Neural crest cell (in vitro differentiated cells): ENCODE measurements at regions not wholly inside any gene's neighbourhood (a gene's known extent, or its start where the extent isn't known, plus 50 kb on each side); places are given as distances from the start of the nearest gene placed in this dataset.
"Not testable (repeated sequence)": the region's sequence is repeated elsewhere in the genome, so short reads cannot be mapped to it uniquely, and the experiment has no call there.

Experiments
- DNase-seq: peaks from one replicate; pipeline ENCODE4 v3.0.0; 2021; ENCODE audit warnings: low read depth, mixed read lengths, low spot score
- H3K27ac Mint-ChIP-seq: one replicate; pipeline ENCODE4 v1.8.0; 2021; ENCODE audit warnings: mild to moderate bottlenecking, mixed read lengths; ENCODE audit not compliant: unreplicated experiment
- H3K27me3 Mint-ChIP-seq: 2 replicates; pipeline ENCODE4 v1.8.0; 2021; ENCODE audit warnings: low read depth, mild to moderate bottlenecking, mixed read lengths
- H3K36me3 Mint-ChIP-seq: 2 replicates; pipeline ENCODE4 v1.8.0; 2021; ENCODE audit warnings: low read depth, mild to moderate bottlenecking, mixed read lengths
- H3K4me1 Mint-ChIP-seq: 2 replicates; pipeline ENCODE4 v1.8.0; 2021; ENCODE audit warnings: mixed read lengths
- H3K4me3 Mint-ChIP-seq: one replicate; pipeline ENCODE4 v1.8.0; 2021; ENCODE audit warnings: mild to moderate bottlenecking, mixed read lengths
- H3K9me3 Mint-ChIP-seq: 2 replicates; pipeline ENCODE4 v1.8.0; 2021; ENCODE audit warnings: mixed read lengths
- CTCF ChIP-seq: fragments of 200-600 bp; sonication (generic); conservative IDR thresholded peaks from 2 replicates; pipeline ENCODE4 v1.5.0; 2021; ENCODE audit warnings: antibody characterized with exemption, mild to moderate bottlenecking

DNA sequence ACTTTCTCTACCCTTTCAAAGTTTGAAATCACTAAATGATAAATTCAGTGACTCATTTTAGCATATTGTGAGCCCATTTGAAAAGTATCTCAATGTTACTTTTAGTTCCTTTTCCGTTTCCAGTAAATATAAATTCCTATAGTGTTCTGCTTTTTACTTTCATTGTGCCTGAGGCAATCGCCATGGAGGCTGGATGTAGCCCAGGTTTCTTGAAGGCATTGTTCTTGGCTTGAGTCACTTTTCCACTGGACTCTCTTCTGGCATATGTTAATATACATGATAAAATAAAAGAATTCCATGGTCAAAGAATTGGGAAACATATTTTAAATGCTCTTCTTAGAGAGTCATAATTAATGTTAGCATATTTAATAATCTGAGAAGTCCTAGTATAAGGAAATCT lies 327.0 kb downstream of the IZUMO3 start:
- H3K4me3 Mint-ChIP-seq: no peak overlapping the region
- peaks cover 3% of the 10 kb centered on the region for H3K9me3 Mint-ChIP-seq
- H3K27ac Mint-ChIP-seq: no peak overlapping the region
- no peaks in the 10 kb centered on the region for H3K27me3 Mint-ChIP-seq
- H3K36me3 Mint-ChIP-seq: peaks cover 5% of the 10 kb centered on the region
- peaks cover 4% of the 10 kb centered on the region for H3K4me1 Mint-ChIP-seq
- DNase-seq: no peak
- no peak for TF ChIP-seq CTCF

- Mint-ChIP-seq H3K27ac (no peak overlapping the region), H3K36me3 (no peaks in the 10 kb centered on the region), H3K4me3 (no peak overlapping the region), H3K4me1 (no peaks in the 10 kb centered on the region), H3K27me3 (no peaks in the 10 kb centered on the region), H3K9me3 (no peaks in the 10 kb centered on the region)
- no peak for TF ChIP-seq CTCF
- DNase-seq: no peak
Measured at GRCh38 chr9:24210641-24211040, 335.1 kb downstream of the IZUMO3 start.

DNA sequence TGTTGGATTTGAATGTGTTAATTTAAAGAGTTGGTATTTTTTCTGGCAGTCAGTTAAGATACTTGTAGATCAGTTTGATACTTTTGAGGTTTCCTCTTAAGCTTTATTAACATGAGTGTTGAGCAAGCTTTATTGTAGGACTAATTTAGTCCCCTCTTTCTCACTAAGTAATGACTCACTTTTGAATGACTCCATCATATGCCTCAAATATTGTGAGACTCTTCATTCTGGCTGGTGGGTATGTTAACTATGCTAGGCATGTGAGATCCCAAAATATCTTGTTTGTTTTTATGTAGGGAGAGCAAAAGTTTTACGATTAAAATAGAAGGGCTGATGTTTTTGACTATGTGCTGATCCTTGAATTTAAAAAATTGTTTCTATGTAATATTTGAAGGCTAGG lies 355.7 kb downstream of the IZUMO3 start:
- Mint-ChIP-seq H3K27me3 (no peaks in the 10 kb centered on the region), H3K27ac (no peak overlapping the region), H3K4me3 (no peak overlapping the region), H3K36me3 (peaks cover 8% of the 10 kb centered on the region), H3K9me3 (peaks cover 13% of the 10 kb centered on the region), H3K4me1 (no peaks in the 10 kb centered on the region)
- TF ChIP-seq CTCF: no peak
- no peak for DNase-seq

DNA sequence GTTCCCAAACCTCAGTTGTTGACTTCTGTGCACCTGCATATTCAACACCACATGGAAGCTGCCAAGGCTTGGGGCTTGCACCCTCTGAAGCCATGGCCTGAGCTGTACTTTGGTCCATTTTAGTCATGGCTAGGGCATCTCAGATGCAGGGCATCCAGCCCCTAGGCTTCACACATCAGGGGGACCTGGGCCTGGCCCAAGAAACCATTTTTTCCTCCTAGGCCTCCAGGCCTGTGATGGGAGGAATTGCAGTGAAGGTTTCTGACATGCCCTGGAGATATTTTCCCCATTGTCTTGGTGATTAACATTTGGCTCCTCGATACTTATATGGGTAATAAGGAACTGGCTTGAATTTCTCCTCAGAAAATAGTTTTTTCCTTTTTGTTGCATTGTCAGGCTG lies 354.5 kb upstream of the ELAVL2 start:
- H3K27me3 Mint-ChIP-seq, H3K27ac Mint-ChIP-seq, H3K4me3 Mint-ChIP-seq, DNase-seq, H3K4me1 Mint-ChIP-seq: not testable (repeated sequence)
- H3K36me3 Mint-ChIP-seq: peaks cover 19% of the 10 kb centered on the region
- H3K9me3 Mint-ChIP-seq: peaks cover 30% of the 10 kb centered on the region

DNA sequence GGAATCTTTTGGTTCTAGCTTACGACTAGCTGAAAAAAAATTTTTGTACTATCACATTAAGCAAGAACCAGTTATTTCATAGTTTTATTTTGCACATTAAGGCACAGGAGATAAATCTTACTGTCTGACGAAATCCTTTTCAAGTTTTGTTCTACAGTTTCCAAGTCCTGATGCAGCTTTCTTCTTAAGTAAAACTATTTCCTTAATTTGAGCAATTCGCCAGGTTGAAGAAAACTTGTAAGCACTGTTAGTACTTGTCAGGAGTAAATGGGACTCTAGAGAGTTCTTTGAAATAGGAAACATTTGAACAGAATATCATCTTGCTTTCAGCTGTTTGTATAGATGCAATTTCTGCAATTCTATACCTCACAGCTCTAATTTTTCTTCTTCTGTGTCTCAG lies 318.8 kb upstream of the ELAVL2 start:
- TF ChIP-seq CTCF: no peak
- Mint-ChIP-seq H3K36me3 (no peaks in the 10 kb centered on the region), H3K4me1 (peaks cover 9% of the 10 kb centered on the region), H3K27me3 (no peaks in the 10 kb centered on the region), H3K27ac (no peak overlapping the region), H3K9me3 (no peaks in the 10 kb centered on the region), H3K4me3 (no peak overlapping the region)
- DNase-seq: no peak

DNA sequence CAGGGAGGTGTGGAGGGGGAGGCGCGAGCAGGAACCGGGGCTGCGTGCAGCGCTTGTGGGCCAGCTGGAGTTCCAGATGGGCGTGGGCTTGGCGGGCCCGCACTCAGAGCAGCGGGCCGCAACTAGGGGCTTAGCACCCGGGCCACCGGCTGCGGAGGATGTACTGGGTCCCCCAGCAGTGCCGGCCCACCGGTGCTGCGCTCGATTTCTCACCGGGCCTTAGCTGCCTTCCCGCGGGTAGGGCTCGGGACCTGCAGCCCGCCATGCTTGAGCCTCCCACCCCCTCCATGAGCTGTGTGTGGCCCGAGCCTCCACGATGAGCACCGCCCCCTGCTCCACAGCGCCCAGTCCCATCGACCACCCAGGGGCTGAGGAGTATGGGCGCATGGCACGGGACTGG lies 309.0 kb upstream of the ELAVL2 start:
- not testable (repeated sequence) for H3K36me3 Mint-ChIP-seq, H3K4me3 Mint-ChIP-seq, H3K9me3 Mint-ChIP-seq, H3K27ac Mint-ChIP-seq, H3K27me3 Mint-ChIP-seq, H3K4me1 Mint-ChIP-seq, DNase-seq

DNA sequence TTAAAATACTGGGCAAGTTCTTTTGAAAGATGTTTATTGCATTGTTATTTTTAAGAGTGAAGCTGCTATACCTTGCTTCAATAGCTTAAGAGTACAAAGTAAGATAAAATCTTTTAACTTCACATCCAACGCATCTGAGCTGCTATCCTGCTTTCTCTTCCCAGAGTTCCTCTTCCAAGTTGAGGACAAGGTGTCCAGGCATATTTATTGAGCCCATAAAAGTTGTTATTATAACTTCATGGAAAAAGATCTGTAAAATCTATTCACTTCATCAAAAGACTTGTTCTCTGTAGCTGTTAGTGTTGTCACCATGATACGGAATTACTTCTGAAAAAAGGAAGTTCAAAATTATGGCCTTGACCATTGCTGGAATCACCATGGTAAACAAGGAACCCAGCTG lies 306.2 kb upstream of the ELAVL2 start:
- Mint-ChIP-seq H3K27me3 (no peaks in the 10 kb centered on the region), H3K36me3 (peaks cover 2% of the 10 kb centered on the region), H3K9me3 (peaks cover 2% of the 10 kb centered on the region), H3K4me3 (no peak overlapping the region), H3K27ac (no peak overlapping the region), H3K4me1 (no peaks in the 10 kb centered on the region)
- no peak for DNase-seq
- no peak for TF ChIP-seq CTCF
